PFSK-1 (cell line): ENCODE measurements at regions not wholly inside any gene's neighbourhood (a gene's known extent, or its start where the extent isn't known, plus 50 kb on each side); places are given as distances from the start of the nearest gene placed in this dataset.

Experiments used
- POLR2AphosphoS5 ChIP-seq: IDR thresholded peaks from 2 replicates; pipeline ENCODE4 v1.6.1; 2012; ENCODE audit warnings: low read depth, mild to moderate bottlenecking, control low read depth, low read length, moderate library complexity
- SIN3A ChIP-seq: IDR thresholded peaks from 2 replicates; pipeline ENCODE4 v1.6.1; 2012; ENCODE audit warnings: mild to moderate bottlenecking, low read length, moderate library complexity, borderline replicate concordance; ENCODE audit not compliant: insufficient read depth
- TAF1 ChIP-seq: IDR thresholded peaks from 2 replicates; pipeline ENCODE4 v1.6.1; 2012; ENCODE audit warnings: low read length, control low read depth, borderline replicate concordance; ENCODE audit not compliant: insufficient read depth
- TF ChIP-seq, protein P1 (sequence below), 2 experiments: IDR thresholded peaks; 2 replicates each; pipeline versions ENCODE4 v1.6.1 to v1.8.0; 2011 to 2012; ENCODE audit warnings: low read depth in 2 of 2, low read length in 2 of 2, control low read depth in 1 of 2, inconsistent platforms in 1 of 2, mild to moderate bottlenecking in 1 of 2, moderate library complexity in 1 of 2; ENCODE audit not compliant: insufficient read depth in 1 of 2

DNA sequence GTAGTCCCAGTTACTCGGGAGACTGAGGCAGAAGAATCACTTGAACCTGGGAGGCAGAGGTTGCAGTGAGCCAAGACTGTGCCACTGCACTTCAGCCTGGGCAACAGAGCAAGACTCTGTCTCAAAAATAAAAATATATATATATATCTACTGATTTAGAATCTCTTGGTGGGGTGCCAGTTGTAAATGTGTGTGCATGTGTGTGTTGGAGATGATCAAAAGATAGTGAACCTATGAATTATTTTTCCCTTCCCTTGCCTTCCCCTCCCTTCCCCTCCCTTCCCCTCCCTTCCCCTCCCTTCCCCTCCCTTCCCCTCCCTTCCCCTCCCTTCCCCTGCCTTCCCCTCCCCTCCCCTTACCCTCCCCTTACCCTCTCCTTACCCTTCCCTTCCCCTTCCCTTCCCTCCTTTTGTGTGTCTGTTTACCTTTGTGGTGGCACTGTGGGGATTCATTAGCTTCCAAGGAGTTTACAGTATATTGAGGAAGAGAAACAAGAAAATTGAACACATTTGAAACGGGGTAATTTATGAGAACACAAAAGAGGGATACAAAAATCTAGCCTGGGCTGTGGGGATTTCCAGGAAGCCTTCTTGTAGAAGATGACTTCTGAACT is 281.5 kb upstream of the DPPA4 start:
- no peak for TF ChIP-seq TAF1
- TF ChIP-seq SIN3A: no peak
- no peak for TF ChIP-seq POLR2AphosphoS5
- TF ChIP-seq, protein P1, sequence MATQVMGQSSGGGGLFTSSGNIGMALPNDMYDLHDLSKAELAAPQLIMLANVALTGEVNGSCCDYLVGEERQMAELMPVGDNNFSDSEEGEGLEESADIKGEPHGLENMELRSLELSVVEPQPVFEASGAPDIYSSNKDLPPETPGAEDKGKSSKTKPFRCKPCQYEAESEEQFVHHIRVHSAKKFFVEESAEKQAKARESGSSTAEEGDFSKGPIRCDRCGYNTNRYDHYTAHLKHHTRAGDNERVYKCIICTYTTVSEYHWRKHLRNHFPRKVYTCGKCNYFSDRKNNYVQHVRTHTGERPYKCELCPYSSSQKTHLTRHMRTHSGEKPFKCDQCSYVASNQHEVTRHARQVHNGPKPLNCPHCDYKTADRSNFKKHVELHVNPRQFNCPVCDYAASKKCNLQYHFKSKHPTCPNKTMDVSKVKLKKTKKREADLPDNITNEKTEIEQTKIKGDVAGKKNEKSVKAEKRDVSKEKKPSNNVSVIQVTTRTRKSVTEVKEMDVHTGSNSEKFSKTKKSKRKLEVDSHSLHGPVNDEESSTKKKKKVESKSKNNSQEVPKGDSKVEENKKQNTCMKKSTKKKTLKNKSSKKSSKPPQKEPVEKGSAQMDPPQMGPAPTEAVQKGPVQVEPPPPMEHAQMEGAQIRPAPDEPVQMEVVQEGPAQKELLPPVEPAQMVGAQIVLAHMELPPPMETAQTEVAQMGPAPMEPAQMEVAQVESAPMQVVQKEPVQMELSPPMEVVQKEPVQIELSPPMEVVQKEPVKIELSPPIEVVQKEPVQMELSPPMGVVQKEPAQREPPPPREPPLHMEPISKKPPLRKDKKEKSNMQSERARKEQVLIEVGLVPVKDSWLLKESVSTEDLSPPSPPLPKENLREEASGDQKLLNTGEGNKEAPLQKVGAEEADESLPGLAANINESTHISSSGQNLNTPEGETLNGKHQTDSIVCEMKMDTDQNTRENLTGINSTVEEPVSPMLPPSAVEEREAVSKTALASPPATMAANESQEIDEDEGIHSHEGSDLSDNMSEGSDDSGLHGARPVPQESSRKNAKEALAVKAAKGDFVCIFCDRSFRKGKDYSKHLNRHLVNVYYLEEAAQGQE (IDR thresholded peaks at IDR 0.05; ENCODE audit: insufficient read depth in 1 of 2, low read depth in 2 of 2, low read length in 2 of 2): no peak
